ENCODE measurements at regions not wholly inside any gene's neighbourhood (a gene's known extent, or its start where the extent isn't known, plus 50 kb on each side); places are given as distances from the start of the nearest gene placed in this dataset.

DNA sequence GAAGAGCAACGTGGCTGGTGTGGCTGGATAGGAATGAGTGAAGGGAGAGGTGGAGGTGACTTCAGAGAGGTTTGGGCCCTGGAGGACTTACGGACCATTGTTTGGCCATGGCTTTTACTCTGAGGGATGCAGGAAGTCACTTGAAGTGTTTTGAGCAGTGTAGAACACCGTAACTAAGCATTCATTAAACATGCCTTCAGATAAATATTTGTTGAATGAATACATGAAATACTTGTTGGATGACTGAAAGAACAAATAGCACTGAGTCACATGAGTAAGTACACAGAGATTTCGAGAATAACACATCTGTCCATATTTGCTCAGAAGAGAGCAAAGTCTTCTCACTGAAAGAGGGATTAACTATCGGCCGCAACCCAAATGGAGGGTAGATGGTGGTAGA, 182.7 kb upstream of the SNX19 start:
- H3K79me2 ChIP-seq (ENCODE audit: insufficient read depth, low read depth) = no peaks in the 10 kb centered on the region

DNA sequence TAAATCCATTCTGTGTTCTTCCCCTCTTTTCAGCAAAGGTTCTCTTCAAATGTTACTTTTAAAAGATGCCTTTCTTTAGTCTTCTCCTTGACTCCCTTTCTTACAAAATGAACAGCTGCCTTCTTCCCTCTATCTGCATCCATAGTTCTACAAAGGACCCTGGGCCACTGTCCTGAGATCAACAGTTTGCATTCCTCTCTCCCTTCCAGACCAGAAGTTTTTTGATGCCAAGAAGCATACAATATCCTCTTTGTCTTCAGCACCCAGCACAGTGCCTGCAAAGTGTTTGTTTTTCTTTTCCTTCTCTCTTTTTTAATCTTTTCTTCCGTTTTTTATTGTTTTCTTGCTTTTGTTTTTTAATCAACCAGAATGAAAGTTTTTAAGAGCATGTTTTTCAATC, 183.5 kb upstream of the SNX19 start:
- Histone ChIP-seq H3K79me2 (ENCODE audit: insufficient read depth, low read depth) (no peaks in the 10 kb centered on the region), H3K36me3 (ENCODE audit: insufficient read depth) (no peaks in the 10 kb centered on the region), H3K4me3 (IDR thresholded peaks at IDR 0.05; ENCODE audit: insufficient read depth, low read depth, low read length) (no peak overlapping the region), H3K4me2 (no peak overlapping the region), H2AFZ (ENCODE audit: low read depth) (no peak overlapping the region), H3K27me3 (ENCODE audit: insufficient read depth, low read depth) (no peaks in the 10 kb centered on the region), H3K27ac (no peak overlapping the region), H3K9ac (no peak overlapping the region), H3K4me1 (ENCODE audit: low read depth, poor library complexity, severe bottlenecking) (no peaks in the 10 kb centered on the region), H4K20me1 (ENCODE audit: insufficient read depth) (no peaks in the 10 kb centered on the region)
- TF ChIP-seq, protein P1, sequence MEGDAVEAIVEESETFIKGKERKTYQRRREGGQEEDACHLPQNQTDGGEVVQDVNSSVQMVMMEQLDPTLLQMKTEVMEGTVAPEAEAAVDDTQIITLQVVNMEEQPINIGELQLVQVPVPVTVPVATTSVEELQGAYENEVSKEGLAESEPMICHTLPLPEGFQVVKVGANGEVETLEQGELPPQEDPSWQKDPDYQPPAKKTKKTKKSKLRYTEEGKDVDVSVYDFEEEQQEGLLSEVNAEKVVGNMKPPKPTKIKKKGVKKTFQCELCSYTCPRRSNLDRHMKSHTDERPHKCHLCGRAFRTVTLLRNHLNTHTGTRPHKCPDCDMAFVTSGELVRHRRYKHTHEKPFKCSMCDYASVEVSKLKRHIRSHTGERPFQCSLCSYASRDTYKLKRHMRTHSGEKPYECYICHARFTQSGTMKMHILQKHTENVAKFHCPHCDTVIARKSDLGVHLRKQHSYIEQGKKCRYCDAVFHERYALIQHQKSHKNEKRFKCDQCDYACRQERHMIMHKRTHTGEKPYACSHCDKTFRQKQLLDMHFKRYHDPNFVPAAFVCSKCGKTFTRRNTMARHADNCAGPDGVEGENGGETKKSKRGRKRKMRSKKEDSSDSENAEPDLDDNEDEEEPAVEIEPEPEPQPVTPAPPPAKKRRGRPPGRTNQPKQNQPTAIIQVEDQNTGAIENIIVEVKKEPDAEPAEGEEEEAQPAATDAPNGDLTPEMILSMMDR (conservative IDR thresholded peaks at IDR 0.05; ENCODE audit: low read depth, low read length) = no peak

More for the DNA sequence above, 182.7 kb upstream of the SNX19 start:
- Histone ChIP-seq H3K4me2 (no peak overlapping the region), H2AFZ (ENCODE audit: low read depth) (no peak overlapping the region), H4K20me1 (ENCODE audit: insufficient read depth) (no peaks in the 10 kb centered on the region), H3K27ac (no peak overlapping the region), H3K36me3 (ENCODE audit: insufficient read depth) (no peaks in the 10 kb centered on the region), H3K4me1 (ENCODE audit: low read depth, poor library complexity, severe bottlenecking) (no peaks in the 10 kb centered on the region), H3K4me3 (IDR thresholded peaks at IDR 0.05; ENCODE audit: insufficient read depth, low read depth, low read length) (no peak overlapping the region), H3K27me3 (ENCODE audit: insufficient read depth, low read depth) (no peaks in the 10 kb centered on the region), H3K9ac (no peak overlapping the region)
- TF ChIP-seq, protein P1 (conservative IDR thresholded peaks at IDR 0.05; ENCODE audit: low read depth, low read length) = no peak

DNA sequence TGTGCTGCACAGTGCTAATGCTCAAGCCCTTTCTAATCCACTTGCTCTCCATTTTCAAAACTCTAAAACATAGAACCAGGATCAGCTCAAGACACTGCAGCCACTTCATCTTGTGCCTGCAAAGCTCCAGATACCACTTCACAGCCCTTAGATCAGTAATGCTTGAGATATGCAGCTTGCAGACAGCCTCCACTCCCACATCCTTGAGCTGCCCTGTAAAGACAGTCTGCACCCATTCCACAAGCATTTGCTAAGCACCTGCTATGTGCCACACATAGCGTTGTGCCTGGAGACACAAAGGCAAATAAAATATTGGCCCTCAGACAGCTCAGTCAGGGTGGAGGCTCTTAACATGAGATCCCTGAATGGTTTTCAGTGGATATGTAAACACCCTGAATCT, 192.5 kb upstream of the SNX19 start:
- Histone ChIP-seq H3K36me3 (ENCODE audit: insufficient read depth) (no peaks in the 10 kb centered on the region), H2AFZ (ENCODE audit: low read depth) (no peak overlapping the region), H3K4me2 (no peak overlapping the region), H3K4me1 (ENCODE audit: low read depth, poor library complexity, severe bottlenecking) (no peaks in the 10 kb centered on the region), H4K20me1 (ENCODE audit: insufficient read depth) (no peaks in the 10 kb centered on the region), H3K27ac (no peak overlapping the region), H3K4me3 (IDR thresholded peaks at IDR 0.05; ENCODE audit: insufficient read depth, low read depth, low read length) (no peak overlapping the region), H3K79me2 (ENCODE audit: insufficient read depth, low read depth) (no peaks in the 10 kb centered on the region), H3K27me3 (ENCODE audit: insufficient read depth, low read depth) (no peaks in the 10 kb centered on the region), H3K9ac (no peak overlapping the region)
- TF ChIP-seq, protein P1 (conservative IDR thresholded peaks at IDR 0.05; ENCODE audit: low read depth, low read length) = no peak

DNA sequence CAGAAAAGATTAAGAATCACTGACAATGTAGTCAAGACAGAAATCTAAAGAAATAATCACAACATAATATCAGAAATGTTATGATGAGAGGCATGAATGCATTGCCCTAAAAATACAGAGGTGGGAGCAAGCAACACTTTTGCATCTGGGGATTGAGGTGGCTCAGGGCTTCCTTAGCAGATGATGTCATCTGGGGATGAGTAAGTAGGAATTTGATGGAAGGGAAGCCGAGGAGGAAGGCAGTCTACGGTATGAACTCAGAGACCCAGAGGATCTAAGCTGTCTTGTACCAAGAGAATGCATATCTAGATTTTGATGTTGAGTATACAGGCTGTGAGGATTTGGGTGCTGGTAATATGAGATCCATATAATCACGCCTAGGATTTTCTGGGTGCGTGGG, 193.0 kb upstream of the SNX19 start:
- H3K4me2 ChIP-seq = no peak overlapping the region

More for the DNA sequence above, 193.0 kb upstream of the SNX19 start:
- Histone ChIP-seq H3K4me3 (IDR thresholded peaks at IDR 0.05; ENCODE audit: insufficient read depth, low read depth, low read length) (no peak overlapping the region), H3K79me2 (ENCODE audit: insufficient read depth, low read depth) (no peaks in the 10 kb centered on the region), H3K27me3 (ENCODE audit: insufficient read depth, low read depth) (no peaks in the 10 kb centered on the region), H3K4me1 (ENCODE audit: low read depth, poor library complexity, severe bottlenecking) (no peaks in the 10 kb centered on the region), H4K20me1 (ENCODE audit: insufficient read depth) (no peaks in the 10 kb centered on the region), H3K27ac (no peak overlapping the region), H3K9ac (no peak overlapping the region), H3K36me3 (ENCODE audit: insufficient read depth) (no peaks in the 10 kb centered on the region), H2AFZ (ENCODE audit: low read depth) (no peak overlapping the region)
- TF ChIP-seq, protein P1 (conservative IDR thresholded peaks at IDR 0.05; ENCODE audit: low read depth, low read length) = no peak
